Tibial nerve (tissue), 4 donors: ENCODE measurements at regions not wholly inside any gene's neighbourhood (a gene's known extent, or its start where the extent isn't known, plus 50 kb on each side); places are given as distances from the start of the nearest gene placed in this dataset.

Experiments used
- CTCF ChIP-seq, 5 experiments: fragments of 200-600 bp in 3 of 5; fragments of 450-650 bp in 2 of 5; sonication (generic) in 3 of 5; IDR thresholded peaks; one replicate each; pipeline ENCODE4 v1.5.1; 2016 to 2019; ENCODE audit warnings: antibody characterized with exemption in 5 of 5, mild to moderate bottlenecking in 3 of 5, moderate library complexity in 2 of 5
- EP300 ChIP-seq, 2 donors: sonication (generic); formaldehyde crosslinking; IDR thresholded peaks; one replicate each; pipeline ENCODE4 v1.6.1; 2017; ENCODE audit warnings: antibody characterized with exemption in 2 of 2, mild to moderate bottlenecking in 1 of 2

- no peak for TF ChIP-seq CTCF (IDR thresholded peaks at IDR 0.05)
- no peak for TF ChIP-seq EP300 (IDR thresholded peaks at IDR 0.05)
These were observed 541.4 kb upstream of the ATP2B1 start for GRCh38 chr12:90250042-90250441.
